KOPT-K1 (cell line): ENCODE measurements at regions not wholly inside any gene's neighbourhood (a gene's known extent, or its start where the extent isn't known, plus 50 kb on each side); places are given as distances from the start of the nearest gene placed in this dataset.
"Not testable (repeated sequence)": the region's sequence is repeated elsewhere in the genome, so short reads cannot be mapped to it uniquely, and the experiment has no call there.

ENCODE experiments used
- H3K27ac ChIP-seq: fragments of 200-600 bp; sonication (generic); 2 replicates; pipeline ENCODE4 v1.5.1; 2016; ENCODE audit warnings: antibody characterized with exemption, mild to moderate bottlenecking, low read depth, low read length; ENCODE audit not compliant: poor library complexity, severe bottlenecking
- H3K36me3 ChIP-seq: fragments of 200-600 bp; sonication (generic); 2 replicates; pipeline ENCODE4 v1.5.1; 2017; ENCODE audit warnings: antibody characterized with exemption, mild to moderate bottlenecking, low read length, moderate library complexity; ENCODE audit not compliant: insufficient read depth
- H3K9me3 ChIP-seq: fragments of 200-600 bp; sonication (generic); 2 replicates; pipeline ENCODE4 v1.5.1; 2017; ENCODE audit warnings: antibody characterized with exemption, low read length, mild to moderate bottlenecking; ENCODE audit not compliant: insufficient read depth, poor library complexity, severe bottlenecking

- Histone ChIP-seq H3K27ac (no peak overlapping the region), H3K36me3 (no peaks in the 10 kb centered on the region), H3K9me3 (no peaks in the 10 kb centered on the region)
Observed at GRCh38 chr11:29623144-29623722, 393.6 kb downstream of the KCNA4 start.

- H3K9me3 ChIP-seq, result no peaks in the 10 kb centered on the region
Observed at GRCh38 chr11:29616611-29617010, 400.2 kb downstream of the KCNA4 start.

GRCh38 chr11:29612423-29612822, 404.4 kb downstream of the KCNA4 start:
- Histone ChIP-seq H3K36me3 (no peaks in the 10 kb centered on the region), H3K27ac (no peak overlapping the region), H3K9me3 (no peaks in the 10 kb centered on the region)

More at GRCh38 chr11:29616611-29617010, 400.2 kb downstream of the KCNA4 start:
- Histone ChIP-seq H3K27ac (no peak overlapping the region), H3K36me3 (no peaks in the 10 kb centered on the region)

GRCh38 chr11:29606330-29607031, 410.3 kb downstream of the KCNA4 start:
- no peaks in the 10 kb centered on the region for H3K36me3 ChIP-seq
- H3K27ac ChIP-seq, result no peak overlapping the region
- H3K9me3 ChIP-seq, result no peaks in the 10 kb centered on the region

GRCh38 chr11:29600151-29600575, 416.7 kb downstream of the KCNA4 start:
- H3K36me3 ChIP-seq, H3K9me3 ChIP-seq, H3K27ac ChIP-seq: not testable (repeated sequence)

- Histone ChIP-seq H3K9me3 (no peaks in the 10 kb centered on the region), H3K27ac (no peak overlapping the region), H3K36me3 (no peaks in the 10 kb centered on the region)
Observed at GRCh38 chr11:29584342-29584741, 432.5 kb downstream of the KCNA4 start.

GRCh38 chr11:29578806-29579205, 438.0 kb downstream of the KCNA4 start:
- Histone ChIP-seq H3K9me3 (no peaks in the 10 kb centered on the region), H3K36me3 (no peaks in the 10 kb centered on the region), H3K27ac (no peak overlapping the region)

- Histone ChIP-seq H3K9me3 (no peaks in the 10 kb centered on the region), H3K36me3 (no peaks in the 10 kb centered on the region), H3K27ac (no peak overlapping the region)
Observed at GRCh38 chr11:29564486-29564885, 452.3 kb downstream of the KCNA4 start.

- Histone ChIP-seq H3K9me3 (no peaks in the 10 kb centered on the region), H3K27ac (no peak overlapping the region), H3K36me3 (no peaks in the 10 kb centered on the region)
Observed at GRCh38 chr11:29562183-29562582, 454.6 kb downstream of the KCNA4 start.

- H3K36me3 ChIP-seq, result no peaks in the 10 kb centered on the region
- H3K9me3 ChIP-seq, result no peaks in the 10 kb centered on the region
- no peak overlapping the region for H3K27ac ChIP-seq
Observed at GRCh38 chr11:29553990-29554389, 462.8 kb downstream of the KCNA4 start.

- Histone ChIP-seq H3K27ac (no peak overlapping the region), H3K36me3 (no peaks in the 10 kb centered on the region), H3K9me3 (no peaks in the 10 kb centered on the region)
Observed at GRCh38 chr11:29538339-29539036, 478.3 kb downstream of the KCNA4 start.

- Histone ChIP-seq H3K9me3 (no peaks in the 10 kb centered on the region), H3K36me3 (no peaks in the 10 kb centered on the region), H3K27ac (no peak overlapping the region)
Observed at GRCh38 chr11:29534836-29535235, 482.0 kb downstream of the KCNA4 start.

- no peaks in the 10 kb centered on the region for H3K9me3 ChIP-seq
- no peaks in the 10 kb centered on the region for H3K36me3 ChIP-seq
- H3K27ac ChIP-seq, result no peak overlapping the region
Observed at GRCh38 chr11:29530961-29531360, 485.9 kb downstream of the KCNA4 start.

GRCh38 chr11:29527391-29527936, 489.4 kb downstream of the KCNA4 start:
- Histone ChIP-seq H3K9me3 (no peaks in the 10 kb centered on the region), H3K27ac (no peak overlapping the region), H3K36me3 (no peaks in the 10 kb centered on the region)

- Histone ChIP-seq H3K27ac (no peak overlapping the region), H3K9me3 (peaks cover 6% of the 10 kb centered on the region), H3K36me3 (no peaks in the 10 kb centered on the region)
Observed at GRCh38 chr11:29518389-29519174, 498.2 kb downstream of the KCNA4 start.
